ENCODE measurements at regions not wholly inside any gene's neighbourhood (a gene's known extent, or its start where the extent isn't known, plus 50 kb on each side); places are given as distances from the start of the nearest gene placed in this dataset.

- no peak overlapping the region for H3K9ac ChIP-seq (replicated peaks; ENCODE audit: extremely low read depth, insufficient read depth, low read length)
- no peaks in the 10 kb centered on the region for H3K9me1 ChIP-seq (replicated peaks; ENCODE audit: control insufficient read depth, extremely low read depth, insufficient read depth, low read length)
- no peak overlapping the region for H3K4me3 ChIP-seq (replicated peaks in 1 of 3; ENCODE audit: insufficient read depth in 1 of 3, low read depth in 1 of 3, low read length in 3 of 3)
- intact Hi-C loops (cut with micrococcal nuclease) (no loop called here), dilution Hi-C loops (cut with MboI; ENCODE audit: extremely low pct_ligation_motif_present, low sequenced_read_pairs) (no loop called here)
- no peak overlapping the region for H3K27ac ChIP-seq (ENCODE audit: insufficient read depth, low read depth, low read length)
- no peaks in the 10 kb centered on the region for H3K9me3 ChIP-seq (replicated peaks; ENCODE audit: control insufficient read depth, insufficient read depth, low read length)
- H3K27me3 ChIP-seq (ENCODE audit: control insufficient read depth in 2 of 2, insufficient read depth in 2 of 2, low read length in 2 of 2), result no peaks in the 10 kb centered on the region
- H3K4me2 ChIP-seq (ENCODE audit: insufficient read depth, low read length), result no peak overlapping the region
- CTCF ChIA-PET, result interaction anchor here (0.6 to 1.6 kb wide), 3 partner anchors 9 to 116 kb away, joined by 3 to 5 read pairs (median 4); no protein-coding TSS in a partner anchor
- BruUV-seq (replicated peaks), result no TSS peak
- no peaks in the 10 kb centered on the region for H3K36me3 ChIP-seq (ENCODE audit: control insufficient read depth in 2 of 2, extremely low read depth in 1 of 2, insufficient read depth in 2 of 2, low read length in 2 of 2)
- no peaks in the 10 kb centered on the region for H3K4me1 ChIP-seq (ENCODE audit: control insufficient read depth, extremely low read depth, insufficient read depth, low read length)
- no peak for DNase-seq (ENCODE audit: low read depth, low spot score)
- H2AFZ ChIP-seq (ENCODE audit: low read depth, low read length), result no peak overlapping the region
- no peak for TF ChIP-seq POLR2AphosphoS5 (IDR thresholded peaks at IDR 0.05; ENCODE audit: insufficient read depth, low read depth, low read length)
- no peak for TF ChIP-seq EZH2 (IDR thresholded peaks at IDR 0.05; ENCODE audit: borderline replicate concordance, low read depth, low read length, severe bottlenecking)
- TF ChIP-seq FOS (IDR thresholded peaks at IDR 0.05; ENCODE audit: borderline replicate concordance, insufficient read depth, low read length), result no peak
- no peak for TF ChIP-seq POLR2A (IDR thresholded peaks at IDR 0.05; ENCODE audit: low read depth, low read length)
- no peak for TF ChIP-seq JUN (IDR thresholded peaks at IDR 0.05; ENCODE audit: borderline replicate concordance, insufficient read depth, insufficient read length, low read depth)
- no peak for TF ChIP-seq CTCF (IDR thresholded peaks at IDR 0.05; ENCODE audit: extremely low read depth in 1 of 2, insufficient read depth in 1 of 2, low read depth in 1 of 2, low read length in 2 of 2)
- TF ChIP-seq GATA2 (IDR thresholded peaks at IDR 0.05; ENCODE audit: insufficient read depth, insufficient read length, low read depth, low read length), result no peak
- TF ChIP-seq, protein P1, sequence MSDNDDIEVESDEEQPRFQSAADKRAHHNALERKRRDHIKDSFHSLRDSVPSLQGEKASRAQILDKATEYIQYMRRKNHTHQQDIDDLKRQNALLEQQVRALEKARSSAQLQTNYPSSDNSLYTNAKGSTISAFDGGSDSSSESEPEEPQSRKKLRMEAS (IDR thresholded peaks at IDR 0.05; ENCODE audit: insufficient read depth, insufficient read length), result no peak
- no peak for TF ChIP-seq MYC (IDR thresholded peaks at IDR 0.05; ENCODE audit: low read depth, low read length)
- no peaks in the 10 kb centered on the region for H3K79me2 ChIP-seq (ENCODE audit: control insufficient read depth, insufficient read depth, low read length)
- no peak for FAIRE-seq
- POLR2A ChIA-PET, result no interaction called here
- H4K20me1 ChIP-seq (replicated peaks; ENCODE audit: control insufficient read depth, extremely low read depth, insufficient read depth, low read length), result no peaks in the 10 kb centered on the region
These were observed 135.6 kb downstream of the DUSP10 start for GRCh38 chr1:221606256-221606655.
